Ascending aorta (tissue), 2 donors: ENCODE measurements at regions not wholly inside any gene's neighbourhood (a gene's known extent, or its start where the extent isn't known, plus 50 kb on each side); places are given as distances from the start of the nearest gene placed in this dataset.

ENCODE experiments used
- DNase-seq, 2 donors: peaks; one replicate each; pipeline ENCODE4 v3.0.0-alpha.2; 2019; ENCODE audit warnings: low spot score in 2 of 2
- H3K27ac ChIP-seq, 2 donors: fragments of 200-600 bp; sonication (generic); one replicate each; pipeline ENCODE4 v1.5.1; 2016 to 2017; ENCODE audit warnings: mild to moderate bottlenecking in 1 of 2
- H3K27me3 ChIP-seq: fragments of 200-600 bp; sonication (generic); one replicate; pipeline ENCODE4 v1.5.1; 2017
- H3K36me3 ChIP-seq, 2 donors: fragments of 200-600 bp; sonication (generic); one replicate each; pipeline ENCODE4 v1.5.1; 2016
- H3K4me1 ChIP-seq, 2 donors: fragments of 200-600 bp; sonication (generic); one replicate each; pipeline ENCODE4 v1.5.1; 2016 to 2017; ENCODE audit warnings: mild to moderate bottlenecking in 1 of 2
- H3K4me3 ChIP-seq, 2 donors: fragments of 200-600 bp; sonication (generic); one replicate each; pipeline ENCODE4 v1.5.1; 2016 to 2017; ENCODE audit warnings: mild to moderate bottlenecking in 1 of 2
- H3K9me3 ChIP-seq, 2 donors: fragments of 200-600 bp; sonication (generic); one replicate each; pipeline ENCODE4 v1.5.1; 2016
- CTCF ChIP-seq, 3 experiments: fragments of 200-600 bp in 2 of 3; fragments of 450-650 bp in 1 of 3; sonication (generic) in 2 of 3; IDR thresholded peaks; one replicate each; pipeline ENCODE4 v1.5.1; 2016 to 2019; ENCODE audit warnings: antibody characterized with exemption in 3 of 3, mild to moderate bottlenecking in 1 of 3, moderate library complexity in 1 of 3
- intact Hi-C: fragments of 100-400 bp; cut with DNase I; formaldehyde crosslinking; loops from one replicate; pipeline ENCODE4 v1.15.1; 2023

GRCh38 chr1:238252033-238252802 lies 361.5 kb upstream of the ZP4 start:
- Histone ChIP-seq H3K4me3 (no peak overlapping the region), H3K9me3 (no peaks in the 10 kb centered on the region), H3K27ac (no peak overlapping the region), H3K36me3 (no peaks in the 10 kb centered on the region), H3K27me3 (no peaks in the 10 kb centered on the region), H3K4me1 (no peaks in the 10 kb centered on the region)
- no peak for DNase-seq
- intact Hi-C loops, result no loop called here
- TF ChIP-seq CTCF (IDR thresholded peaks at IDR 0.05), result peak in 2 of 3 experiments; percentile 7 to 45

GRCh38 chr1:238248356-238248755 lies 357.6 kb upstream of the ZP4 start:
- H3K36me3 ChIP-seq, result no peaks in the 10 kb centered on the region
- H3K27ac ChIP-seq, result no peak overlapping the region
- no peak for DNase-seq
- H3K4me1 ChIP-seq, result no peaks in the 10 kb centered on the region
- no peak for TF ChIP-seq CTCF (IDR thresholded peaks at IDR 0.05)
- no peaks in the 10 kb centered on the region for H3K27me3 ChIP-seq
- no peak overlapping the region for H3K4me3 ChIP-seq
- H3K9me3 ChIP-seq, result no peaks in the 10 kb centered on the region
- intact Hi-C loops, result no loop called here

- TF ChIP-seq CTCF (IDR thresholded peaks at IDR 0.05), result no peak
- Histone ChIP-seq H3K4me1 (no peaks in the 10 kb centered on the region), H3K4me3 (no peak overlapping the region), H3K27me3 (no peaks in the 10 kb centered on the region), H3K9me3 (no peaks in the 10 kb centered on the region), H3K36me3 (no peaks in the 10 kb centered on the region), H3K27ac (no peak overlapping the region)
- intact Hi-C loops, result no loop called here
- no peak for DNase-seq
These were observed 351.5 kb upstream of the ZP4 start for GRCh38 chr1:238242181-238242580.

GRCh38 chr1:238241607-238242006 lies 350.9 kb upstream of the ZP4 start:
- Histone ChIP-seq H3K27ac (no peak overlapping the region), H3K36me3 (no peaks in the 10 kb centered on the region), H3K4me3 (no peak overlapping the region), H3K9me3 (no peaks in the 10 kb centered on the region), H3K4me1 (no peaks in the 10 kb centered on the region), H3K27me3 (no peaks in the 10 kb centered on the region)
- no peak for DNase-seq
- intact Hi-C loops, result no loop called here
- no peak for TF ChIP-seq CTCF (IDR thresholded peaks at IDR 0.05)

GRCh38 chr1:238239343-238239742 lies 348.6 kb upstream of the ZP4 start:
- Histone ChIP-seq H3K9me3 (no peaks in the 10 kb centered on the region), H3K27ac (no peak overlapping the region), H3K36me3 (no peaks in the 10 kb centered on the region), H3K4me1 (no peaks in the 10 kb centered on the region), H3K27me3 (no peaks in the 10 kb centered on the region), H3K4me3 (no peak overlapping the region)
- intact Hi-C loops, result no loop called here
- no peak for TF ChIP-seq CTCF (IDR thresholded peaks at IDR 0.05)
- DNase-seq, result no peak

- no peak for TF ChIP-seq CTCF (IDR thresholded peaks at IDR 0.05)
- Histone ChIP-seq H3K4me3 (no peak overlapping the region), H3K36me3 (no peaks in the 10 kb centered on the region), H3K9me3 (no peaks in the 10 kb centered on the region), H3K27ac (no peak overlapping the region), H3K27me3 (no peaks in the 10 kb centered on the region), H3K4me1 (no peaks in the 10 kb centered on the region)
- intact Hi-C loops, result no loop called here
- no peak for DNase-seq
These were observed 343.2 kb upstream of the ZP4 start for GRCh38 chr1:238233966-238234365.
